Mesodermal cell (in vitro differentiated cells): ENCODE measurements at regions not wholly inside any gene's neighbourhood (a gene's known extent, or its start where the extent isn't known, plus 50 kb on each side); places are given as distances from the start of the nearest gene placed in this dataset.

ENCODE experiments used
- H3K27ac ChIP-seq: 2 replicates; pipeline ENCODE4 v1.7.0; 2013; ENCODE audit warnings: mild to moderate bottlenecking, low read depth, low read length, moderate library complexity; ENCODE audit not compliant: severe bottlenecking
- H3K36me3 ChIP-seq: 2 replicates; pipeline ENCODE4 v1.7.1; 2013; ENCODE audit warnings: mild to moderate bottlenecking, low read length, moderate library complexity; ENCODE audit not compliant: control insufficient read depth, insufficient read depth
- H3K4me1 ChIP-seq: one replicate; pipeline ENCODE4 v1.7.1; 2013; ENCODE audit warnings: mild to moderate bottlenecking, low read length; ENCODE audit not compliant: insufficient read depth, control insufficient read depth, poor library complexity, severe bottlenecking
- H3K4me3 ChIP-seq: 2 replicates; pipeline ENCODE4 v1.7.0; 2013; ENCODE audit warnings: low read length, control low read depth, mild to moderate bottlenecking; ENCODE audit not compliant: insufficient read depth, poor library complexity, severe bottlenecking; ENCODE audit errors: extremely low read depth
- H3K9me3 ChIP-seq: 2 replicates; pipeline ENCODE4 v1.7.1; 2013; ENCODE audit warnings: mild to moderate bottlenecking, low read length, moderate library complexity; ENCODE audit not compliant: control insufficient read depth
- WGBS, 2 experiments: methylation state at CpG; one replicate each; pipeline ENCODE4 v1.1.5; 2013; ENCODE audit warnings: missing lambda C conversion rate in 2 of 2; ENCODE audit not compliant: insufficient coverage in 2 of 2; 5-methylcytosine and 5-hydroxymethylcytosine counted together

- Histone ChIP-seq H3K27ac (no peak overlapping the region), H3K36me3 (no peaks in the 10 kb centered on the region), H3K9me3 (no peaks in the 10 kb centered on the region), H3K4me1 (no peaks in the 10 kb centered on the region), H3K4me3 (no peak overlapping the region)
- WGBS, 2 experiments = 94 to 97% methylated on average over 5 to 7 of the region's 7 CpGs
Measured at GRCh38 chr18:22276334-22276713, 106.9 kb downstream of the GATA6 start.

- Histone ChIP-seq H3K36me3 (no peaks in the 10 kb centered on the region), H3K4me3 (no peak overlapping the region), H3K9me3 (no peaks in the 10 kb centered on the region), H3K4me1 (no peaks in the 10 kb centered on the region), H3K27ac (no peak overlapping the region)
- 87 to 88% methylated on average over 9 of the region's 11 CpGs for WGBS, 2 experiments
Measured at GRCh38 chr18:22275706-22276333, 106.4 kb downstream of the GATA6 start.

GRCh38 chr18:22273101-22274039 lies 104.0 kb downstream of the GATA6 start:
- Histone ChIP-seq H3K27ac (no peak overlapping the region), H3K4me3 (no peak overlapping the region), H3K36me3 (no peaks in the 10 kb centered on the region), H3K9me3 (no peaks in the 10 kb centered on the region), H3K4me1 (no peaks in the 10 kb centered on the region)
- WGBS, 2 experiments = 83 to 100% methylated on average over 1 to 2 of the region's 5 CpGs

- no peak overlapping the region for H3K27ac ChIP-seq
- H3K4me3 ChIP-seq = no peak overlapping the region
- no peaks in the 10 kb centered on the region for H3K9me3 ChIP-seq
- no peaks in the 10 kb centered on the region for H3K36me3 ChIP-seq
- no peaks in the 10 kb centered on the region for H3K4me1 ChIP-seq
Measured at GRCh38 chr18:22272242-22272641, 102.9 kb downstream of the GATA6 start.

- Histone ChIP-seq H3K4me3 (no peak overlapping the region), H3K27ac (no peak overlapping the region), H3K9me3 (no peaks in the 10 kb centered on the region), H3K36me3 (no peaks in the 10 kb centered on the region), H3K4me1 (no peaks in the 10 kb centered on the region)
- WGBS, 2 experiments = 85 to 93% methylated on average over 1 of the region's 1 CpG
Measured at GRCh38 chr18:22271030-22271429, 101.6 kb downstream of the GATA6 start.

GRCh38 chr18:22268641-22269128 lies 99.3 kb downstream of the GATA6 start:
- H3K27ac ChIP-seq = no peak overlapping the region
- 90 to 100% methylated on average over 1 to 2 of the region's 4 CpGs for WGBS, 2 experiments
- H3K4me1 ChIP-seq = no peaks in the 10 kb centered on the region
- no peaks in the 10 kb centered on the region for H3K9me3 ChIP-seq
- H3K4me3 ChIP-seq = no peak overlapping the region
- no peaks in the 10 kb centered on the region for H3K36me3 ChIP-seq

GRCh38 chr18:22267697-22268096 lies 98.3 kb downstream of the GATA6 start:
- 81 to 92% methylated on average over 7 of the region's 8 CpGs for WGBS, 2 experiments
- Histone ChIP-seq H3K4me1 (no peaks in the 10 kb centered on the region), H3K36me3 (no peaks in the 10 kb centered on the region), H3K4me3 (no peak overlapping the region), H3K27ac (no peak overlapping the region), H3K9me3 (no peaks in the 10 kb centered on the region)

GRCh38 chr18:22267225-22267624 lies 97.8 kb downstream of the GATA6 start:
- 86 to 100% methylated on average over 1 to 2 of the region's 2 CpGs for WGBS, 2 experiments
- no peak overlapping the region for H3K27ac ChIP-seq

GRCh38 chr18:22265838-22266237 lies 96.4 kb downstream of the GATA6 start:
- H3K9me3 ChIP-seq = peaks cover 7% of the 10 kb centered on the region
- H3K4me3 ChIP-seq = no peak overlapping the region
- no peak overlapping the region for H3K27ac ChIP-seq
- 100% methylated on average over 1 of the region's 4 CpGs; no CpG with 5 or more reads in 1 of the 2 experiments for WGBS, 2 experiments
- H3K36me3 ChIP-seq = no peaks in the 10 kb centered on the region
- no peaks in the 10 kb centered on the region for H3K4me1 ChIP-seq

More at GRCh38 chr18:22267225-22267624, 97.8 kb downstream of the GATA6 start:
- no peak overlapping the region for H3K4me3 ChIP-seq
- no peaks in the 10 kb centered on the region for H3K4me1 ChIP-seq
- H3K9me3 ChIP-seq = no peaks in the 10 kb centered on the region
- H3K36me3 ChIP-seq = no peaks in the 10 kb centered on the region

- H3K9me3 ChIP-seq = peaks cover 7% of the 10 kb centered on the region
- 77% methylated on average over 2 to 3 of the region's 8 CpGs for WGBS, 2 experiments
- H3K36me3 ChIP-seq = no peaks in the 10 kb centered on the region
- no peak overlapping the region for H3K27ac ChIP-seq
- no peaks in the 10 kb centered on the region for H3K4me1 ChIP-seq
- H3K4me3 ChIP-seq = no peak overlapping the region
Measured at GRCh38 chr18:22260208-22260820, 90.9 kb downstream of the GATA6 start.
